Esophagus squamous epithelium (tissue), 4 donors: ENCODE measurements at regions not wholly inside any gene's neighbourhood (a gene's known extent, or its start where the extent isn't known, plus 50 kb on each side); places are given as distances from the start of the nearest gene placed in this dataset.

ENCODE experiments used
- CTCF ChIP-seq, 6 experiments: fragments of 450-650 bp in 4 of 6; fragments of 200-600 bp in 2 of 6; sonication (generic) in 2 of 6; IDR thresholded peaks; one replicate each; pipeline ENCODE4 v1.5.1; 2016 to 2019; ENCODE audit warnings: antibody characterized with exemption in 6 of 6, mild to moderate bottlenecking in 4 of 6, moderate library complexity in 4 of 6
- POLR2A ChIP-seq, 4 donors: fragments of 450-650 bp; IDR thresholded peaks; one replicate each; pipeline ENCODE4 v1.6.1; 2017; ENCODE audit warnings: antibody characterized with exemption in 4 of 4, mild to moderate bottlenecking in 4 of 4, moderate library complexity in 3 of 4

- no peak for TF ChIP-seq CTCF (IDR thresholded peaks at IDR 0.05)
- TF ChIP-seq POLR2A (IDR thresholded peaks at IDR 0.05): no peak
Observed at GRCh38 chr4:106512706-106513105, 144.1 kb upstream of the GIMD1 start.
